DOHH2 (cell line): ENCODE measurements at regions not wholly inside any gene's neighbourhood (a gene's known extent, or its start where the extent isn't known, plus 50 kb on each side); places are given as distances from the start of the nearest gene placed in this dataset.

Experiments
- H3F3A ChIP-seq: fragments of 200-600 bp; sonication (generic), shearing (Covaris generic); 2 replicates; pipeline ENCODE4 v1.6.0; 2016; ENCODE audit warnings: antibody characterized with exemption, mild to moderate bottlenecking; ENCODE audit not compliant: control insufficient read depth, insufficient read depth
- H3K27ac ChIP-seq: fragments of 200-600 bp; sonication (generic); 2 replicates; pipeline ENCODE4 v1.5.1; 2014; ENCODE audit warnings: low read depth, mild to moderate bottlenecking, low read length, moderate library complexity
- H3K27me3 ChIP-seq: fragments of 200-600 bp; sonication (generic); 2 replicates; pipeline ENCODE4 v1.6.1; 2014; ENCODE audit warnings: mild to moderate bottlenecking, low read length, mixed read lengths; ENCODE audit not compliant: control insufficient read depth
- H3K36me3 ChIP-seq: fragments of 200-600 bp; sonication (generic); 2 replicates; pipeline ENCODE4 v1.6.1; 2014; ENCODE audit warnings: mild to moderate bottlenecking, low read length, moderate library complexity, mixed read lengths; ENCODE audit not compliant: control insufficient read depth
- H3K4me1 ChIP-seq: fragments of 200-600 bp; sonication (generic); 2 replicates; pipeline ENCODE4 v1.6.1; 2014; ENCODE audit warnings: mild to moderate bottlenecking, low read length, mixed read lengths; ENCODE audit not compliant: control insufficient read depth
- H3K4me2 ChIP-seq: fragments of 200-600 bp; sonication (generic); 2 replicates; pipeline ENCODE4 v1.6.0; 2014; ENCODE audit warnings: mild to moderate bottlenecking, low read length, moderate library complexity
- H3K4me3 ChIP-seq: fragments of 200-600 bp; sonication (generic); 2 replicates; pipeline ENCODE4 v1.5.1; 2014; ENCODE audit warnings: mild to moderate bottlenecking, low read length, mixed read lengths
- H3K79me2 ChIP-seq: fragments of 200-600 bp; sonication (generic); 2 replicates; pipeline ENCODE4 v1.6.1; 2014; ENCODE audit warnings: mild to moderate bottlenecking, low read length, mixed read lengths; ENCODE audit not compliant: control insufficient read depth
- H3K9me2 ChIP-seq: fragments of 200-600 bp; sonication (generic); replicated peaks from 2 replicates; pipeline ENCODE4 v1.6.1; 2014; ENCODE audit warnings: mild to moderate bottlenecking, low read length, mixed read lengths; ENCODE audit not compliant: control insufficient read depth
- H3K9me3 ChIP-seq: fragments of 200-600 bp; sonication (generic); 2 replicates; pipeline ENCODE4 v1.6.1; 2014; ENCODE audit warnings: antibody characterized with exemption, low read length, mixed read lengths; ENCODE audit not compliant: control insufficient read depth, insufficient read depth
- H4K20me1 ChIP-seq: fragments of 200-600 bp; sonication (generic); 2 replicates; pipeline ENCODE4 v1.6.0; 2014; ENCODE audit warnings: low read depth, mild to moderate bottlenecking, antibody characterized with exemption, low read length, moderate library complexity; ENCODE audit not compliant: control insufficient read depth, insufficient read depth
- EZH2phosphoT487 ChIP-seq: fragments of 200-600 bp; sonication (generic); IDR thresholded peaks from 2 replicates; pipeline ENCODE4 v1.6.1; 2017; ENCODE audit warnings: borderline replicate concordance, mild to moderate bottlenecking, antibody characterized with exemption, low read length, moderate library complexity, mixed read lengths
- TF ChIP-seq, protein P1 (sequence below): fragments of 200-600 bp; sonication (generic); IDR thresholded peaks from one replicate; pipeline ENCODE4 v1.5.1; 2014; ENCODE audit warnings: antibody characterized with exemption, mild to moderate bottlenecking, low read depth, low read length; ENCODE audit not compliant: poor library complexity, severe bottlenecking

GRCh38 chr4:159540038-159540437 lies 437.2 kb downstream of the RAPGEF2 start:
- H3K4me1 ChIP-seq: no peaks in the 10 kb centered on the region
- H3K27ac ChIP-seq: no peak overlapping the region
- no peaks in the 10 kb centered on the region for H3F3A ChIP-seq
- H4K20me1 ChIP-seq: no peaks in the 10 kb centered on the region
- H3K9me2 ChIP-seq: no peaks in the 10 kb centered on the region
- no peaks in the 10 kb centered on the region for H3K27me3 ChIP-seq
- TF ChIP-seq, protein P1, sequence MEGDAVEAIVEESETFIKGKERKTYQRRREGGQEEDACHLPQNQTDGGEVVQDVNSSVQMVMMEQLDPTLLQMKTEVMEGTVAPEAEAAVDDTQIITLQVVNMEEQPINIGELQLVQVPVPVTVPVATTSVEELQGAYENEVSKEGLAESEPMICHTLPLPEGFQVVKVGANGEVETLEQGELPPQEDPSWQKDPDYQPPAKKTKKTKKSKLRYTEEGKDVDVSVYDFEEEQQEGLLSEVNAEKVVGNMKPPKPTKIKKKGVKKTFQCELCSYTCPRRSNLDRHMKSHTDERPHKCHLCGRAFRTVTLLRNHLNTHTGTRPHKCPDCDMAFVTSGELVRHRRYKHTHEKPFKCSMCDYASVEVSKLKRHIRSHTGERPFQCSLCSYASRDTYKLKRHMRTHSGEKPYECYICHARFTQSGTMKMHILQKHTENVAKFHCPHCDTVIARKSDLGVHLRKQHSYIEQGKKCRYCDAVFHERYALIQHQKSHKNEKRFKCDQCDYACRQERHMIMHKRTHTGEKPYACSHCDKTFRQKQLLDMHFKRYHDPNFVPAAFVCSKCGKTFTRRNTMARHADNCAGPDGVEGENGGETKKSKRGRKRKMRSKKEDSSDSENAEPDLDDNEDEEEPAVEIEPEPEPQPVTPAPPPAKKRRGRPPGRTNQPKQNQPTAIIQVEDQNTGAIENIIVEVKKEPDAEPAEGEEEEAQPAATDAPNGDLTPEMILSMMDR: no peak
- TF ChIP-seq EZH2phosphoT487: no peak
- no peak overlapping the region for H3K4me2 ChIP-seq
- no peaks in the 10 kb centered on the region for H3K36me3 ChIP-seq
- no peaks in the 10 kb centered on the region for H3K9me3 ChIP-seq
- no peaks in the 10 kb centered on the region for H3K79me2 ChIP-seq
- no peak overlapping the region for H3K4me3 ChIP-seq

- Histone ChIP-seq H3K4me3 (no peak overlapping the region), H3K9me3 (no peaks in the 10 kb centered on the region), H3K36me3 (no peaks in the 10 kb centered on the region), H3K27ac (no peak overlapping the region), H3K4me1 (no peaks in the 10 kb centered on the region), H4K20me1 (no peaks in the 10 kb centered on the region), H3K79me2 (no peaks in the 10 kb centered on the region), H3K4me2 (no peak overlapping the region), H3K27me3 (no peaks in the 10 kb centered on the region), H3F3A (no peaks in the 10 kb centered on the region), H3K9me2 (no peaks in the 10 kb centered on the region)
- TF ChIP-seq EZH2phosphoT487: no peak
- TF ChIP-seq, protein P1: no peak
These were observed 437.6 kb downstream of the RAPGEF2 start for GRCh38 chr4:159540501-159540900.

- no peaks in the 10 kb centered on the region for H3K36me3 ChIP-seq
- no peaks in the 10 kb centered on the region for H3K27me3 ChIP-seq
- H3K4me1 ChIP-seq: no peaks in the 10 kb centered on the region
- H3K9me2 ChIP-seq: no peaks in the 10 kb centered on the region
- no peak overlapping the region for H3K27ac ChIP-seq
- H4K20me1 ChIP-seq: no peaks in the 10 kb centered on the region
- no peak overlapping the region for H3K4me3 ChIP-seq
- no peaks in the 10 kb centered on the region for H3K9me3 ChIP-seq
- H3F3A ChIP-seq: no peaks in the 10 kb centered on the region
- no peaks in the 10 kb centered on the region for H3K79me2 ChIP-seq
- no peak overlapping the region for H3K4me2 ChIP-seq
- TF ChIP-seq, protein P1: no peak
- no peak for TF ChIP-seq EZH2phosphoT487
These were observed 438.3 kb downstream of the RAPGEF2 start for GRCh38 chr4:159541143-159541542.

GRCh38 chr4:159542296-159542695 lies 439.4 kb downstream of the RAPGEF2 start:
- Histone ChIP-seq H3K4me3 (no peak overlapping the region), H3K79me2 (no peaks in the 10 kb centered on the region), H3K9me2 (no peaks in the 10 kb centered on the region), H3K27me3 (no peaks in the 10 kb centered on the region), H3K27ac (no peak overlapping the region), H3K4me2 (no peak overlapping the region), H3K9me3 (no peaks in the 10 kb centered on the region), H3K36me3 (no peaks in the 10 kb centered on the region), H3F3A (no peaks in the 10 kb centered on the region), H4K20me1 (no peaks in the 10 kb centered on the region), H3K4me1 (no peaks in the 10 kb centered on the region)
- no peak for TF ChIP-seq EZH2phosphoT487
- TF ChIP-seq, protein P1: no peak
